Mammary epithelial cell (primary cell): ENCODE measurements at regions not wholly inside any gene's neighbourhood (a gene's known extent, or its start where the extent isn't known, plus 50 kb on each side); places are given as distances from the start of the nearest gene placed in this dataset.

Source experiments
- EZH2 ChIP-seq: IDR thresholded peaks from 2 replicates; pipeline ENCODE4 v1.6.1; 2012; ENCODE audit warnings: low read length, inconsistent platforms, borderline replicate concordance
- TF ChIP-seq, protein P1 (sequence below), 2 donors: IDR thresholded peaks in 1 of 2; conservative IDR thresholded peaks in 1 of 2; 2 replicates each; pipeline ENCODE4 v1.5.1; 2011 to 2012; ENCODE audit warnings: inconsistent platforms in 2 of 2, low read length in 2 of 2, mild to moderate bottlenecking in 2 of 2, control low read depth in 1 of 2, low read depth in 1 of 2; ENCODE audit not compliant: insufficient read depth in 1 of 2; ENCODE audit errors: extremely low read depth in 1 of 2

GRCh38 chr20:1810926-1811620 is 84.1 kb upstream of the SIRPA start:
- TF ChIP-seq, protein P1, sequence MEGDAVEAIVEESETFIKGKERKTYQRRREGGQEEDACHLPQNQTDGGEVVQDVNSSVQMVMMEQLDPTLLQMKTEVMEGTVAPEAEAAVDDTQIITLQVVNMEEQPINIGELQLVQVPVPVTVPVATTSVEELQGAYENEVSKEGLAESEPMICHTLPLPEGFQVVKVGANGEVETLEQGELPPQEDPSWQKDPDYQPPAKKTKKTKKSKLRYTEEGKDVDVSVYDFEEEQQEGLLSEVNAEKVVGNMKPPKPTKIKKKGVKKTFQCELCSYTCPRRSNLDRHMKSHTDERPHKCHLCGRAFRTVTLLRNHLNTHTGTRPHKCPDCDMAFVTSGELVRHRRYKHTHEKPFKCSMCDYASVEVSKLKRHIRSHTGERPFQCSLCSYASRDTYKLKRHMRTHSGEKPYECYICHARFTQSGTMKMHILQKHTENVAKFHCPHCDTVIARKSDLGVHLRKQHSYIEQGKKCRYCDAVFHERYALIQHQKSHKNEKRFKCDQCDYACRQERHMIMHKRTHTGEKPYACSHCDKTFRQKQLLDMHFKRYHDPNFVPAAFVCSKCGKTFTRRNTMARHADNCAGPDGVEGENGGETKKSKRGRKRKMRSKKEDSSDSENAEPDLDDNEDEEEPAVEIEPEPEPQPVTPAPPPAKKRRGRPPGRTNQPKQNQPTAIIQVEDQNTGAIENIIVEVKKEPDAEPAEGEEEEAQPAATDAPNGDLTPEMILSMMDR (conservative IDR thresholded peaks at IDR 0.05 in 1 of 2, IDR thresholded peaks at IDR 0.05 in 1 of 2; ENCODE audit: extremely low read depth in 1 of 2, insufficient read depth in 1 of 2, low read depth in 1 of 2, low read length in 2 of 2), result no peak
- TF ChIP-seq EZH2, result no peak
